ENCODE measurements at regions not wholly inside any gene's neighbourhood (a gene's known extent, or its start where the extent isn't known, plus 50 kb on each side); places are given as distances from the start of the nearest gene placed in this dataset.

GRCh38 chr6:137657351-137657911, 163.2 kb upstream of the OLIG3 start:
- H3K27me3 ChIP-seq (replicated peaks; ENCODE audit: control insufficient read depth, insufficient read depth, low read length): no peaks in the 10 kb centered on the region
- TF ChIP-seq, protein P1, sequence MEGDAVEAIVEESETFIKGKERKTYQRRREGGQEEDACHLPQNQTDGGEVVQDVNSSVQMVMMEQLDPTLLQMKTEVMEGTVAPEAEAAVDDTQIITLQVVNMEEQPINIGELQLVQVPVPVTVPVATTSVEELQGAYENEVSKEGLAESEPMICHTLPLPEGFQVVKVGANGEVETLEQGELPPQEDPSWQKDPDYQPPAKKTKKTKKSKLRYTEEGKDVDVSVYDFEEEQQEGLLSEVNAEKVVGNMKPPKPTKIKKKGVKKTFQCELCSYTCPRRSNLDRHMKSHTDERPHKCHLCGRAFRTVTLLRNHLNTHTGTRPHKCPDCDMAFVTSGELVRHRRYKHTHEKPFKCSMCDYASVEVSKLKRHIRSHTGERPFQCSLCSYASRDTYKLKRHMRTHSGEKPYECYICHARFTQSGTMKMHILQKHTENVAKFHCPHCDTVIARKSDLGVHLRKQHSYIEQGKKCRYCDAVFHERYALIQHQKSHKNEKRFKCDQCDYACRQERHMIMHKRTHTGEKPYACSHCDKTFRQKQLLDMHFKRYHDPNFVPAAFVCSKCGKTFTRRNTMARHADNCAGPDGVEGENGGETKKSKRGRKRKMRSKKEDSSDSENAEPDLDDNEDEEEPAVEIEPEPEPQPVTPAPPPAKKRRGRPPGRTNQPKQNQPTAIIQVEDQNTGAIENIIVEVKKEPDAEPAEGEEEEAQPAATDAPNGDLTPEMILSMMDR (IDR thresholded peaks at IDR 0.05; ENCODE audit: insufficient read depth in 1 of 2, low read depth in 1 of 2, low read length in 1 of 2, severe bottlenecking in 1 of 2, unreplicated experiment in 1 of 2): no peak
- H3K36me3 ChIP-seq (ENCODE audit: control insufficient read depth, insufficient read depth, low read length): peaks cover 2% of the 10 kb centered on the region; the same call in 1 of the 2 replicates
- peaks cover 60% of the 10 kb centered on the region for H3K4me1 ChIP-seq
- H3K4me3 ChIP-seq (ENCODE audit: low read depth, low read length): no peak overlapping the region
- Mint-ChIP-seq H3K4me3 (ENCODE audit: unreplicated experiment) (peak overlapping the region; percentile 65), H3K9me3 (ENCODE audit: unreplicated experiment) (peaks cover 25% of the 10 kb centered on the region), H3K36me3 (ENCODE audit: insufficient read depth, unreplicated experiment) (peaks cover 34% of the 10 kb centered on the region), H3K27me3 (ENCODE audit: insufficient read depth, unreplicated experiment) (no peaks in the 10 kb centered on the region), H3K4me1 (ENCODE audit: low read depth, unreplicated experiment) (peaks cover 17% of the 10 kb centered on the region), H3K27ac (ENCODE audit: unreplicated experiment) (peak overlapping the region; percentile 90)
- ChIA-PET POLR2A (interaction anchor here (0.7 kb wide), 1 partner anchor 9 kb away, joined by 5 read pairs; no protein-coding TSS in a partner anchor), CTCF (interaction anchor here (1.3 kb wide), 1 partner anchor 40 kb away, joined by 3 read pairs; no protein-coding TSS in a partner anchor)
- intact Hi-C loops (cut with micrococcal nuclease; ENCODE audit: unreplicated experiment): no loop called here
- peaks cover 30% of the 10 kb centered on the region for H3K9me3 ChIP-seq
- BruUV-seq (replicated peaks): no TSS peak
- no peak for DNase-seq

GRCh38 chr6:137658287-137658686, 164.1 kb upstream of the OLIG3 start:
- peak overlapping the region; percentile 65 for H3K4me3 Mint-ChIP-seq (ENCODE audit: unreplicated experiment)
- peaks cover 2% of the 10 kb centered on the region; the same call in 1 of the 2 replicates for H3K36me3 ChIP-seq (ENCODE audit: control insufficient read depth, insufficient read depth, low read length)
- peaks cover 60% of the 10 kb centered on the region for H3K4me1 ChIP-seq
- H3K27me3 ChIP-seq (replicated peaks; ENCODE audit: control insufficient read depth, insufficient read depth, low read length): no peaks in the 10 kb centered on the region
- no peak overlapping the region for H3K4me3 ChIP-seq (ENCODE audit: low read depth, low read length)
- TF ChIP-seq, protein P1 (IDR thresholded peaks at IDR 0.05; ENCODE audit: insufficient read depth in 1 of 2, low read depth in 1 of 2, low read length in 1 of 2, severe bottlenecking in 1 of 2, unreplicated experiment in 1 of 2): no peak
- no peaks in the 10 kb centered on the region for H3K27me3 Mint-ChIP-seq (ENCODE audit: insufficient read depth, unreplicated experiment)
- H3K9me3 ChIP-seq: peaks cover 24% of the 10 kb centered on the region
- ChIA-PET CTCF (interaction anchor here (0.5 to 1.1 kb wide), 2 partner anchors 39 to 345 kb away, joined by 4 to 5 read pairs; no protein-coding TSS in a partner anchor), POLR2A (no interaction called here)
- H3K27ac Mint-ChIP-seq (ENCODE audit: unreplicated experiment): peak overlapping the region; percentile 90
- peaks cover 23% of the 10 kb centered on the region for H3K9me3 Mint-ChIP-seq (ENCODE audit: unreplicated experiment)
- BruUV-seq (replicated peaks): TSS peak; percentile 69
- H3K4me1 Mint-ChIP-seq (ENCODE audit: low read depth, unreplicated experiment): peaks cover 17% of the 10 kb centered on the region
- H3K36me3 Mint-ChIP-seq (ENCODE audit: insufficient read depth, unreplicated experiment): peaks cover 34% of the 10 kb centered on the region
- intact Hi-C loops (cut with micrococcal nuclease; ENCODE audit: unreplicated experiment): no loop called here
- DNase-seq: no peak

DNA sequence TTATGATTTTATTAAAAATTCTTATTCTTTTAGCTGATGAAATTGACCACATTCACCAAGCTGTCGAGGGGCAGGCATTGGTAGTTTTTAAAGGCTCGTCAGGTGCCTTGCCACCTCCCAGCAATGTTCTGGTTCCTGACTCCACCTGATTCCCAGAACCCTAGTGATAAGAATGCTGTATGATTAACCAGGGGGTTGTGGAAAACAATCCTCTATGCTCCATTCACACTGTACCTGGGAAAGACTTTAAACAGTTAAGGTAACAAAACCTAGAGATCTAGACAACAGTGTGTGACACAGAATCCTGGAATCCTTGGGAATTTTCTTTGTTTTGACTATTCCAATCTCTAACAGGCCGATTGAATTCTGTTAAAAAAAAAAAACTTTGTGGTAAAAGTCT, 165.7 kb upstream of the OLIG3 start:
- Histone ChIP-seq H3K4me3 (ENCODE audit: low read depth, low read length) (no peak overlapping the region), H3K27me3 (replicated peaks; ENCODE audit: control insufficient read depth, insufficient read depth, low read length) (no peaks in the 10 kb centered on the region), H3K4me1 (peaks cover 60% of the 10 kb centered on the region), H3K9me3 (peaks cover 8% of the 10 kb centered on the region), H3K36me3 (ENCODE audit: control insufficient read depth, insufficient read depth, low read length) (peaks cover 2% of the 10 kb centered on the region; the same call in 1 of the 2 replicates)
- Mint-ChIP-seq H3K4me3 (ENCODE audit: unreplicated experiment) (peak overlapping the region; percentile 27), H3K9me3 (ENCODE audit: unreplicated experiment) (peaks cover 15% of the 10 kb centered on the region), H3K4me1 (ENCODE audit: low read depth, unreplicated experiment) (peaks cover 17% of the 10 kb centered on the region), H3K27ac (ENCODE audit: unreplicated experiment) (peak overlapping the region; percentile 59), H3K27me3 (ENCODE audit: insufficient read depth, unreplicated experiment) (no peaks in the 10 kb centered on the region), H3K36me3 (ENCODE audit: insufficient read depth, unreplicated experiment) (peaks cover 34% of the 10 kb centered on the region)
- peak; percentile 49 to 58 for DNase-seq
- TF ChIP-seq, protein P1 (IDR thresholded peaks at IDR 0.05; ENCODE audit: insufficient read depth in 1 of 2, low read depth in 1 of 2, low read length in 1 of 2, severe bottlenecking in 1 of 2, unreplicated experiment in 1 of 2): no peak
- intact Hi-C loops (cut with micrococcal nuclease; ENCODE audit: unreplicated experiment): loop anchor here (1.0 to 2.0 kb wide), 4 partner anchors 11 to 358 kb away; partner anchors contain the start of gene TNFAIP3
- ChIA-PET POLR2A (no interaction called here), CTCF (interaction anchor here (0.7 to 1.0 kb wide), 2 partner anchors 11 to 37 kb away, joined by 5 to 16 read pairs; no protein-coding TSS in a partner anchor)
- no TSS peak for BruUV-seq (replicated peaks)

All from Caco-2 (cell line).